Middle frontal gyrus (tissue), 1 donor: ENCODE measurements at regions not wholly inside any gene's neighbourhood (a gene's known extent, or its start where the extent isn't known, plus 50 kb on each side); places are given as distances from the start of the nearest gene placed in this dataset.
"Not testable (repeated sequence)": the region's sequence is repeated elsewhere in the genome, so short reads cannot be mapped to it uniquely, and the experiment has no call there.

Experiments
- DNase-seq: peaks from one replicate; pipeline ENCODE4 v3.0.0-alpha.2; 2015; ENCODE audit warnings: low spot score; ENCODE audit errors: extremely low spot score

- DNase-seq, result no peak
Measured at GRCh38 chr9:90046317-90046861, 441.6 kb downstream of the GADD45G start.

GRCh38 chr9:90047828-90048227 is 443.0 kb downstream of the GADD45G start:
- DNase-seq, result no peak

GRCh38 chr9:90052366-90052765 is 447.6 kb downstream of the GADD45G start:
- DNase-seq, result no peak

- no peak for DNase-seq
Measured at GRCh38 chr9:90053027-90053426, 448.2 kb downstream of the GADD45G start.

- no peak for DNase-seq
Measured at GRCh38 chr9:90054810-90055209, 450.0 kb downstream of the GADD45G start.

GRCh38 chr9:90055226-90055625 is 450.4 kb downstream of the GADD45G start:
- DNase-seq, result no peak

GRCh38 chr9:90057361-90057760 is 452.5 kb downstream of the GADD45G start:
- DNase-seq, result no peak

GRCh38 chr9:90058182-90058763 is 453.5 kb downstream of the GADD45G start:
- DNase-seq, result no peak

- DNase-seq, result no peak
Measured at GRCh38 chr9:90059436-90059835, 454.6 kb downstream of the GADD45G start.

- DNase-seq, result no peak
Measured at GRCh38 chr9:90060256-90060655, 455.4 kb downstream of the GADD45G start.

- no peak for DNase-seq
Measured at GRCh38 chr9:90061187-90061586, 456.4 kb downstream of the GADD45G start.

GRCh38 chr9:90062982-90063381 is 458.2 kb downstream of the GADD45G start:
- DNase-seq, result no peak

- no peak for DNase-seq
Measured at GRCh38 chr9:90064248-90064647, 459.4 kb downstream of the GADD45G start.

GRCh38 chr9:90064971-90065370 is 460.2 kb downstream of the GADD45G start:
- no peak for DNase-seq

- DNase-seq, result no peak
Measured at GRCh38 chr9:90065851-90066250, 461.0 kb downstream of the GADD45G start.

- DNase-seq, result no peak
Measured at GRCh38 chr9:90069085-90069484, 464.3 kb downstream of the GADD45G start.

GRCh38 chr9:90070056-90070455 is 465.2 kb downstream of the GADD45G start:
- DNase-seq, result no peak

GRCh38 chr9:90070469-90070868 is 465.7 kb downstream of the GADD45G start:
- no peak for DNase-seq

- DNase-seq, result no peak
Measured at GRCh38 chr9:90070931-90071660, 466.3 kb downstream of the GADD45G start.

GRCh38 chr9:90073186-90073945 is 468.6 kb downstream of the GADD45G start:
- DNase-seq, result no peak

- no peak for DNase-seq
Measured at GRCh38 chr9:90074316-90074962, 469.6 kb downstream of the GADD45G start.

GRCh38 chr9:90077598-90077997 is 472.8 kb downstream of the GADD45G start:
- not testable (repeated sequence) for DNase-seq
